ENCODE measurements at regions not wholly inside any gene's neighbourhood (a gene's known extent, or its start where the extent isn't known, plus 50 kb on each side); places are given as distances from the start of the nearest gene placed in this dataset.
A peak's percentile ranks its signal among the peaks of the same experiment; 100 is the strongest.
"Not testable (repeated sequence)": the region's sequence is repeated elsewhere in the genome, so short reads cannot be mapped to it uniquely, and the experiment has no call there.

GRCh38 chr7:87007038-87007437, 52.4 kb downstream of the ELAPOR2 start:
- in situ Hi-C loops (cut with HindIII; ENCODE audit: low sequenced_read_pairs): no loop called here
- DNase-seq (ENCODE audit: low spot score): no peak

GRCh38 chr7:87004956-87005355, 54.5 kb downstream of the ELAPOR2 start:
- no peak for DNase-seq (ENCODE audit: low spot score)
- in situ Hi-C loops (cut with HindIII; ENCODE audit: low sequenced_read_pairs): no loop called here

GRCh38 chr7:87003872-87004798, 55.3 kb downstream of the ELAPOR2 start:
- no peak for DNase-seq (ENCODE audit: low spot score)
- in situ Hi-C loops (cut with HindIII; ENCODE audit: low sequenced_read_pairs): no loop called here

GRCh38 chr7:87001214-87001613, 58.2 kb downstream of the ELAPOR2 start:
- peak; percentile 63 for DNase-seq (ENCODE audit: low spot score)
- in situ Hi-C loops (cut with HindIII; ENCODE audit: low sequenced_read_pairs): no loop called here

GRCh38 chr7:87000344-87000743, 59.1 kb downstream of the ELAPOR2 start:
- in situ Hi-C loops (cut with HindIII; ENCODE audit: low sequenced_read_pairs): no loop called here

GRCh38 chr7:86999750-87000149, 59.7 kb downstream of the ELAPOR2 start:
- peak; percentile 49 for DNase-seq (ENCODE audit: low spot score)
- in situ Hi-C loops (cut with HindIII; ENCODE audit: low sequenced_read_pairs): no loop called here

More at GRCh38 chr7:87000344-87000743, 59.1 kb downstream of the ELAPOR2 start:
- peak; percentile 83 for DNase-seq (ENCODE audit: low spot score)

GRCh38 chr7:86995814-86996213, 63.6 kb downstream of the ELAPOR2 start:
- DNase-seq (ENCODE audit: low spot score): no peak
- in situ Hi-C loops (cut with HindIII; ENCODE audit: low sequenced_read_pairs): no loop called here

GRCh38 chr7:86995052-86995725, 64.3 kb downstream of the ELAPOR2 start:
- in situ Hi-C loops (cut with HindIII; ENCODE audit: low sequenced_read_pairs): no loop called here

GRCh38 chr7:86991771-86992191, 67.7 kb downstream of the ELAPOR2 start:
- DNase-seq (ENCODE audit: low spot score): no peak
- in situ Hi-C loops (cut with HindIII; ENCODE audit: low sequenced_read_pairs): no loop called here

More at GRCh38 chr7:86995052-86995725, 64.3 kb downstream of the ELAPOR2 start:
- DNase-seq (ENCODE audit: low spot score): no peak

- in situ Hi-C loops (cut with HindIII; ENCODE audit: low sequenced_read_pairs): no loop called here
- no peak for DNase-seq (ENCODE audit: low spot score)
Measured at GRCh38 chr7:86991093-86991769, 68.2 kb downstream of the ELAPOR2 start.

- no peak for DNase-seq (ENCODE audit: low spot score)
- in situ Hi-C loops (cut with HindIII; ENCODE audit: low sequenced_read_pairs): no loop called here
Measured at GRCh38 chr7:86989407-86989806, 70.0 kb downstream of the ELAPOR2 start.

GRCh38 chr7:86987834-86988233, 71.6 kb downstream of the ELAPOR2 start:
- DNase-seq (ENCODE audit: low spot score); in situ Hi-C loops (cut with HindIII; ENCODE audit: low sequenced_read_pairs): not testable (repeated sequence)

- DNase-seq (ENCODE audit: low spot score); in situ Hi-C loops (cut with HindIII; ENCODE audit: low sequenced_read_pairs): not testable (repeated sequence)
Measured at GRCh38 chr7:86987358-86987757, 72.1 kb downstream of the ELAPOR2 start.

- DNase-seq (ENCODE audit: low spot score); in situ Hi-C loops (cut with HindIII; ENCODE audit: low sequenced_read_pairs): not testable (repeated sequence)
Measured at GRCh38 chr7:86985342-86985741, 74.1 kb downstream of the ELAPOR2 start.

- in situ Hi-C loops (cut with HindIII; ENCODE audit: low sequenced_read_pairs); DNase-seq (ENCODE audit: low spot score): not testable (repeated sequence)
Measured at GRCh38 chr7:86983654-86984053, 75.8 kb downstream of the ELAPOR2 start.

- in situ Hi-C loops (cut with HindIII; ENCODE audit: low sequenced_read_pairs); DNase-seq (ENCODE audit: low spot score): not testable (repeated sequence)
Measured at GRCh38 chr7:86981937-86982336, 77.5 kb downstream of the ELAPOR2 start.

- DNase-seq (ENCODE audit: low spot score): no peak
- in situ Hi-C loops (cut with HindIII; ENCODE audit: low sequenced_read_pairs): no loop called here
Measured at GRCh38 chr7:86981127-86981526, 78.3 kb downstream of the ELAPOR2 start.

GRCh38 chr7:86980223-86980622, 79.2 kb downstream of the ELAPOR2 start:
- no peak for DNase-seq (ENCODE audit: low spot score)

GRCh38 chr7:86978808-86979506, 80.5 kb downstream of the ELAPOR2 start:
- no peak for DNase-seq (ENCODE audit: low spot score)
- in situ Hi-C loops (cut with HindIII; ENCODE audit: low sequenced_read_pairs): no loop called here

More at GRCh38 chr7:86980223-86980622, 79.2 kb downstream of the ELAPOR2 start:
- in situ Hi-C loops (cut with HindIII; ENCODE audit: low sequenced_read_pairs): no loop called here
